ENCODE measurements at regions not wholly inside any gene's neighbourhood (a gene's known extent, or its start where the extent isn't known, plus 50 kb on each side); places are given as distances from the start of the nearest gene placed in this dataset.

- no peak for TF ChIP-seq CTCF (IDR thresholded peaks at IDR 0.05)
- no peak for TF ChIP-seq POLR2A (IDR thresholded peaks at IDR 0.05)
- TF ChIP-seq EP300 (IDR thresholded peaks at IDR 0.05), result no peak
Measured at GRCh38 chr3:6326771-6327170, 534.1 kb upstream of the GRM7 start.
